SK-N-DZ (cell line): ENCODE measurements at regions not wholly inside any gene's neighbourhood (a gene's known extent, or its start where the extent isn't known, plus 50 kb on each side); places are given as distances from the start of the nearest gene placed in this dataset.
"Not testable (repeated sequence)": the region's sequence is repeated elsewhere in the genome, so short reads cannot be mapped to it uniquely, and the experiment has no call there.

Experiments
- DNase-seq: peaks from one replicate; pipeline ENCODE4 v3.0.0-alpha.2; 2015; ENCODE audit warnings: low spot score

GRCh38 chr13:71382285-71382684 is 484.7 kb downstream of the DACH1 start:
- DNase-seq = no peak

GRCh38 chr13:71380191-71380590 is 486.8 kb downstream of the DACH1 start:
- DNase-seq = no peak

- no peak for DNase-seq
These were observed 487.8 kb downstream of the DACH1 start for GRCh38 chr13:71378961-71379905.

- DNase-seq = no peak
These were observed 492.4 kb downstream of the DACH1 start for GRCh38 chr13:71374471-71375049.

GRCh38 chr13:71368336-71368735 is 498.7 kb downstream of the DACH1 start:
- DNase-seq = no peak

GRCh38 chr13:71360041-71360440 is 507.0 kb downstream of the DACH1 start:
- no peak for DNase-seq

- no peak for DNase-seq
These were observed 507.4 kb downstream of the DACH1 start for GRCh38 chr13:71359641-71360040.

GRCh38 chr13:71358218-71358617 is 508.8 kb downstream of the DACH1 start:
- no peak for DNase-seq

- no peak for DNase-seq
These were observed 512.0 kb downstream of the DACH1 start for GRCh38 chr13:71355010-71355409.

GRCh38 chr13:71350886-71351285 is 516.1 kb downstream of the DACH1 start:
- DNase-seq = no peak

- not testable (repeated sequence) for DNase-seq
These were observed 521.1 kb downstream of the DACH1 start for GRCh38 chr13:71345856-71346255.

GRCh38 chr13:71339736-71340135 is 527.3 kb downstream of the DACH1 start:
- no peak for DNase-seq

- peak; percentile 73 for DNase-seq
These were observed 528.0 kb downstream of the DACH1 start for GRCh38 chr13:71339005-71339404.

- no peak for DNase-seq
These were observed 528.9 kb downstream of the DACH1 start for GRCh38 chr13:71338070-71338469.

GRCh38 chr13:71327266-71327665 is 539.7 kb downstream of the DACH1 start:
- no peak for DNase-seq

GRCh38 chr13:71325556-71325955 is 541.4 kb downstream of the DACH1 start:
- no peak for DNase-seq

- DNase-seq = no peak
These were observed 543.7 kb downstream of the DACH1 start for GRCh38 chr13:71323266-71323665.

- DNase-seq = peak; percentile 23
These were observed 546.6 kb downstream of the DACH1 start for GRCh38 chr13:71320452-71320851.

- peak; percentile 95 for DNase-seq
These were observed 550.1 kb downstream of the DACH1 start for GRCh38 chr13:71316792-71317363.

GRCh38 chr13:71312923-71313322 is 554.1 kb downstream of the DACH1 start:
- no peak for DNase-seq

- no peak for DNase-seq
These were observed 557.1 kb downstream of the DACH1 start for GRCh38 chr13:71309905-71310304.

- DNase-seq = no peak
These were observed 560.2 kb downstream of the DACH1 start for GRCh38 chr13:71306821-71307220.

- DNase-seq = no peak
These were observed 562.1 kb downstream of the DACH1 start for GRCh38 chr13:71304861-71305260.
